H1 (cell line): ENCODE measurements at regions not wholly inside any gene's neighbourhood (a gene's known extent, or its start where the extent isn't known, plus 50 kb on each side); places are given as distances from the start of the nearest gene placed in this dataset.

Experiments used
- CREB1 ChIP-seq: IDR thresholded peaks from 2 replicates; pipeline ENCODE4 v1.6.1; 2012; ENCODE audit warnings: inconsistent platforms
- MAFK ChIP-seq: IDR thresholded peaks from 2 replicates; pipeline ENCODE4 v1.6.1; 2012; ENCODE audit warnings: low read depth, mild to moderate bottlenecking, improper control_type of control experiment, low read length
- POLR2A ChIP-seq, 2 experiments: IDR thresholded peaks; 1 replicate in 1 of 2; 2 replicates in 1 of 2; pipeline ENCODE4 v1.6.1; 2011; ENCODE audit warnings: low read depth in 2 of 2, low read length in 2 of 2, mild to moderate bottlenecking in 2 of 2; ENCODE audit errors: control extremely low read depth in 1 of 2

DNA sequence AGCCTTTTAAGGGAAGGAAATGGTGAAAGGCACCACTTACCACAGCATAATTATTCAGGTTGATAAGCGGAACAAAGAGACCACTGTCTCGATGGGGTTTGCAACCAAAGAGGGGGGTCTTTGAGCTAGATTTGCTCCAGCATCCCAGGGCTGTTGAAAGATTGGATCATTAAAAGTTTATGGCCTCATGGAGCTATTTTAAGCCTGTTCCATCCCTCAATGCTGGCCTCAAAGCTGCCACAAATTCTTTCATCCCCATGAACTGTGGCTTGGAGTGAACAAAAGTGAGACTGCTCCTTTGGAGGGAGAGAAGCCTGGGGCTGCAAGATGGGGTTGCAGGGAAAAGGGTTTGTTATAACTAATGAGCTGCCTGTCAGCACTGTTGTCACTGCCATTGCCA lies 209.8 kb downstream of the RTL9 start:
- TF ChIP-seq POLR2A (IDR thresholded peaks at IDR 0.05; ENCODE audit: control extremely low read depth in 1 of 2, low read depth in 2 of 2, low read length in 2 of 2): no peak
- no peak for TF ChIP-seq CREB1
- TF ChIP-seq MAFK: no peak
